HL-60 (cell line): ENCODE measurements at regions not wholly inside any gene's neighbourhood (a gene's known extent, or its start where the extent isn't known, plus 50 kb on each side); places are given as distances from the start of the nearest gene placed in this dataset.

Experiments used
- DNase-seq, 2 experiments: peaks; one replicate each; pipeline ENCODE4 v3.0.0-alpha.2; 2010 to 2020; ENCODE audit warnings: low read depth in 1 of 2, low spot score in 1 of 2
- H3K27ac ChIP-seq: fragments of 250-450 bp; sonication (Bioruptor Pico); replicated peaks from 2 replicates; pipeline ENCODE4 v1.5.1; 2020; ENCODE audit warnings: mild to moderate bottlenecking, moderate library complexity
- H3K27me3 ChIP-seq: fragments of 250-450 bp; sonication (Bioruptor Pico); 2 replicates; pipeline ENCODE4 v1.5.1; 2021; ENCODE audit warnings: mild to moderate bottlenecking, moderate library complexity; ENCODE audit not compliant: insufficient read depth, poor library complexity, severe bottlenecking
- H3K4me3 ChIP-seq: replicated peaks from 2 replicates; pipeline ENCODE4 v1.5.1; 2011; ENCODE audit warnings: mild to moderate bottlenecking, control low read depth, low read length; ENCODE audit not compliant: insufficient read depth
- GABPA ChIP-seq: IDR thresholded peaks from 2 replicates; pipeline ENCODE4 v1.6.1; 2012; ENCODE audit warnings: low read depth
- POLR2AphosphoS5 ChIP-seq: IDR thresholded peaks from 2 replicates; pipeline ENCODE4 v1.6.1; 2012; ENCODE audit warnings: low read depth
- SPI1 ChIP-seq: IDR thresholded peaks from 2 replicates; pipeline ENCODE4 v1.6.1; 2012; ENCODE audit warnings: low read depth, mild to moderate bottlenecking, borderline replicate concordance
- TF ChIP-seq, protein P1 (sequence below): IDR thresholded peaks from one replicate; pipeline ENCODE4 v1.5.1; 2011; ENCODE audit warnings: low read length, control low read depth, inconsistent platforms; ENCODE audit not compliant: insufficient read depth
- TF ChIP-seq, protein P2 (sequence below): IDR thresholded peaks from 2 replicates; pipeline ENCODE4 v1.6.1; 2012; ENCODE audit warnings: low read depth; ENCODE audit not compliant: insufficient replicate concordance

DNA sequence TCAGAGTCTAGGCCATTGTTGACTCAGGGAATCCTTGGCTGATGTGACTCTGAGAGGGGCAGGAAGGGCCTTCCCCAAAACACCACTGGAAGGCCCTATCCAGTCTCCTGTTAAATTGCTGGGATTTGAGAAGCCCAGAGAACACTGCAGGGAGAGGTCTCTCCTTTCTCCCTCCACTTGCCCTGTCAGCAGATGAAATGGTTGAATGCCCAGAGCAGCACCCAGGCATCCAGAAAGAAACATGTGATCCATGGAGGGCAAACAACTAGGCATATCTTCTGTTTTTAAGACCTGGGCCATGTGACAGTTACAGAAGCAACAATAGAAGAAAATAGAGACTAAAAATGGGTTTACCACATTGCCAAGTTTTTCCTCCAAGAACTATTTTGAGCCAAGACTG, 291.1 kb downstream of the QDPR start:
- no peak overlapping the region for H3K27ac ChIP-seq
- TF ChIP-seq GABPA (no peak), POLR2AphosphoS5 (no peak), SPI1 (no peak)
- TF ChIP-seq, protein P1, sequence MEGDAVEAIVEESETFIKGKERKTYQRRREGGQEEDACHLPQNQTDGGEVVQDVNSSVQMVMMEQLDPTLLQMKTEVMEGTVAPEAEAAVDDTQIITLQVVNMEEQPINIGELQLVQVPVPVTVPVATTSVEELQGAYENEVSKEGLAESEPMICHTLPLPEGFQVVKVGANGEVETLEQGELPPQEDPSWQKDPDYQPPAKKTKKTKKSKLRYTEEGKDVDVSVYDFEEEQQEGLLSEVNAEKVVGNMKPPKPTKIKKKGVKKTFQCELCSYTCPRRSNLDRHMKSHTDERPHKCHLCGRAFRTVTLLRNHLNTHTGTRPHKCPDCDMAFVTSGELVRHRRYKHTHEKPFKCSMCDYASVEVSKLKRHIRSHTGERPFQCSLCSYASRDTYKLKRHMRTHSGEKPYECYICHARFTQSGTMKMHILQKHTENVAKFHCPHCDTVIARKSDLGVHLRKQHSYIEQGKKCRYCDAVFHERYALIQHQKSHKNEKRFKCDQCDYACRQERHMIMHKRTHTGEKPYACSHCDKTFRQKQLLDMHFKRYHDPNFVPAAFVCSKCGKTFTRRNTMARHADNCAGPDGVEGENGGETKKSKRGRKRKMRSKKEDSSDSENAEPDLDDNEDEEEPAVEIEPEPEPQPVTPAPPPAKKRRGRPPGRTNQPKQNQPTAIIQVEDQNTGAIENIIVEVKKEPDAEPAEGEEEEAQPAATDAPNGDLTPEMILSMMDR, result no peak
- TF ChIP-seq, protein P2, sequence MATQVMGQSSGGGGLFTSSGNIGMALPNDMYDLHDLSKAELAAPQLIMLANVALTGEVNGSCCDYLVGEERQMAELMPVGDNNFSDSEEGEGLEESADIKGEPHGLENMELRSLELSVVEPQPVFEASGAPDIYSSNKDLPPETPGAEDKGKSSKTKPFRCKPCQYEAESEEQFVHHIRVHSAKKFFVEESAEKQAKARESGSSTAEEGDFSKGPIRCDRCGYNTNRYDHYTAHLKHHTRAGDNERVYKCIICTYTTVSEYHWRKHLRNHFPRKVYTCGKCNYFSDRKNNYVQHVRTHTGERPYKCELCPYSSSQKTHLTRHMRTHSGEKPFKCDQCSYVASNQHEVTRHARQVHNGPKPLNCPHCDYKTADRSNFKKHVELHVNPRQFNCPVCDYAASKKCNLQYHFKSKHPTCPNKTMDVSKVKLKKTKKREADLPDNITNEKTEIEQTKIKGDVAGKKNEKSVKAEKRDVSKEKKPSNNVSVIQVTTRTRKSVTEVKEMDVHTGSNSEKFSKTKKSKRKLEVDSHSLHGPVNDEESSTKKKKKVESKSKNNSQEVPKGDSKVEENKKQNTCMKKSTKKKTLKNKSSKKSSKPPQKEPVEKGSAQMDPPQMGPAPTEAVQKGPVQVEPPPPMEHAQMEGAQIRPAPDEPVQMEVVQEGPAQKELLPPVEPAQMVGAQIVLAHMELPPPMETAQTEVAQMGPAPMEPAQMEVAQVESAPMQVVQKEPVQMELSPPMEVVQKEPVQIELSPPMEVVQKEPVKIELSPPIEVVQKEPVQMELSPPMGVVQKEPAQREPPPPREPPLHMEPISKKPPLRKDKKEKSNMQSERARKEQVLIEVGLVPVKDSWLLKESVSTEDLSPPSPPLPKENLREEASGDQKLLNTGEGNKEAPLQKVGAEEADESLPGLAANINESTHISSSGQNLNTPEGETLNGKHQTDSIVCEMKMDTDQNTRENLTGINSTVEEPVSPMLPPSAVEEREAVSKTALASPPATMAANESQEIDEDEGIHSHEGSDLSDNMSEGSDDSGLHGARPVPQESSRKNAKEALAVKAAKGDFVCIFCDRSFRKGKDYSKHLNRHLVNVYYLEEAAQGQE, result no peak
- no peak overlapping the region for H3K4me3 ChIP-seq
- no peaks in the 10 kb centered on the region for H3K27me3 ChIP-seq
- no peak for DNase-seq

DNA sequence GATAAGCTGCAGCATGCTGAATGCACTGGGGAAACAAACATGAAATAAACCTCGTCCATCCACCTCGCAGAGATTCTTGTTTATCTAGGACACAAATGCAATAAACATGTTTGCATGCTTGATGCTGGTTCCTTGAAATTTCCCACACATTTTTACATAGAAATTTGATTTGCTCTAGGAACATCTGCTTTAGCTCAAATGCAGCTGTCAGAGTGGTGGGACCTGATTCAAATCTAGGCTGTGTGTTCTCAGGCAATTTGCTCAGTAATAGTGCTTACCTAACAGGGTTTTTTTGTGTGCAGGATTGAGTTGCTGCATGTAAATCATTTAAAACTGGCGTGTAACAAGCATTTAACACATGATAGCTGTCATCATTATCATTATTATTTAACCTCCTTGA, 293.1 kb downstream of the QDPR start:
- Histone ChIP-seq H3K27me3 (no peaks in the 10 kb centered on the region), H3K27ac (no peak overlapping the region), H3K4me3 (no peak overlapping the region)
- TF ChIP-seq GABPA, result no peak
- TF ChIP-seq, protein P1, result no peak
- TF ChIP-seq, protein P2, result no peak
- no peak for TF ChIP-seq POLR2AphosphoS5
- TF ChIP-seq SPI1, result no peak
- DNase-seq, result no peak

DNA sequence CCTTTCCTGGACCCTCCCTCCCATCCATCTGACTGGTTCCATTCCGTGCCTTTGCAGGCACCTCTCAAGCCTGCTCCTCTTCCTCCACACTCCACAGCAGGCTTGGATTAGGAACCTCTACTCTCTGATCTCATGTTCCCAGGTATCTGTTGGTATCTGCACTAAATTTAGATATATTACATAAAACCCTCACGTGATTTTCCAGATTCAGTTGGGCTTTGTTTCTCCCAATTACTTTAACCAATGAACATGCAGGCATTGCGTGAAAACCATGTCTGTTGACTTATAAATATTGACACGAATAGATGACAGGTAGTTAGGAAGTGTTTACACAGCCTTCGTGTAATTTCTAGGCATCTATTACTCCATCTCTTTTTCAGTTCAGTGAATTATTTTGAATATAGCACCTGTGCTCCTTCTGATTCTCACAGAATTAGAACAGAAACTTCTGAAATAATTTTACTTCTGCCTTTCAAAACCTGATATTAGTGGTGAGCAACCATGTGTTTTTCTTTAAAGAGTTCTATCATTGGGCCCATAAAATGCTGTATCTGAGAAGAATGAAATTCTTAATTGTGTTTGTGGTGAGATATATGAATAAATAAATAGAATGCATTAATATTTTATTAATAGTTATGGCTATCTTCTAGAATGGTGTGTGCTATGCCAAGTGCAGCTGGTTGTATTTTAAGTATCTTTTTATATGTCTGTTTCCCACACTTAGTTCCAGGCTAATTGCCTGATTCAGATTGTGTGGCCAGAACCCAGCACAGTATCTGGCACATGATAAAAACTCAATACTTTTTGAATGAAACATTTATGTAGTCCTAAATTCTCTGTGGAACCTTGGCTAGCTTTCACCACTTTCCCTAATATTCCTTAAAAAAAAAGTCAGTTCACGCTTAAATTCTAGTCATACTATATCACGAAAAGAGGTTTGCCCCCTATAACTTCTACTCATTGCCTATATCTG, 304.8 kb downstream of the QDPR start:
- Histone ChIP-seq H3K4me3 (no peak overlapping the region), H3K27me3 (no peaks in the 10 kb centered on the region), H3K27ac (no peak overlapping the region)
- TF ChIP-seq, protein P2, result no peak
- TF ChIP-seq SPI1 (no peak), GABPA (no peak), POLR2AphosphoS5 (no peak)
- TF ChIP-seq, protein P1, result no peak
- no peak for DNase-seq
